H9 (cell line): ENCODE measurements at regions not wholly inside any gene's neighbourhood (a gene's known extent, or its start where the extent isn't known, plus 50 kb on each side); places are given as distances from the start of the nearest gene placed in this dataset.
A peak's percentile ranks its signal among the peaks of the same experiment; 100 is the strongest.

ENCODE experiments used
- DNase-seq: peaks from one replicate; pipeline ENCODE4 v3.0.0-alpha.2; 2017
- H2AFZ ChIP-seq: one replicate; pipeline ENCODE4 v1.6.1; 2013; ENCODE audit warnings: mild to moderate bottlenecking, low read length, control low read depth, moderate library complexity
- H2AK5ac ChIP-seq: 2 replicates; pipeline ENCODE4 v1.6.1; 2013; ENCODE audit warnings: low read length, control low read depth, mixed read lengths; ENCODE audit not compliant: insufficient read length
- H2BK120ac ChIP-seq: one replicate; pipeline ENCODE4 v1.6.1; 2013; ENCODE audit warnings: low read depth, mild to moderate bottlenecking, low read length, control low read depth, inconsistent platforms; ENCODE audit not compliant: poor library complexity, severe bottlenecking
- H2BK12ac ChIP-seq: 2 replicates; pipeline ENCODE4 v1.6.1; 2013; ENCODE audit warnings: low read length, control low read depth, mixed read lengths, low read depth; ENCODE audit not compliant: insufficient read length
- H2BK15ac ChIP-seq: 2 replicates; pipeline ENCODE4 v1.6.1; 2013; ENCODE audit warnings: low read depth, low read length, control low read depth
- H2BK20ac ChIP-seq: one replicate; pipeline ENCODE4 v1.6.1; 2013; ENCODE audit warnings: low read depth, mild to moderate bottlenecking, low read length, control low read depth, inconsistent platforms; ENCODE audit not compliant: poor library complexity, severe bottlenecking
- H2BK5ac ChIP-seq: 2 replicates; pipeline ENCODE4 v1.6.1; 2013; ENCODE audit warnings: low read length, control low read depth, mixed read lengths; ENCODE audit not compliant: insufficient read length
- H3K14ac ChIP-seq: 2 replicates; pipeline ENCODE4 v1.6.1; 2013; ENCODE audit warnings: low read length, control low read depth; ENCODE audit not compliant: insufficient read depth
- H3K18ac ChIP-seq: 2 replicates; pipeline ENCODE4 v1.6.1; 2013; ENCODE audit warnings: low read depth, mild to moderate bottlenecking, mixed read lengths, low read length, control low read depth; ENCODE audit not compliant: insufficient read length
- H3K23ac ChIP-seq: 2 replicates; pipeline ENCODE4 v1.6.1; 2013; ENCODE audit warnings: low read length, control low read depth, mixed read lengths, low read depth; ENCODE audit not compliant: insufficient read length
- H3K23me2 ChIP-seq: 2 replicates; pipeline ENCODE4 v1.6.1; 2013; ENCODE audit warnings: low read depth, mild to moderate bottlenecking, mixed read lengths, low read length, control low read depth; ENCODE audit not compliant: insufficient read length, poor library complexity, severe bottlenecking
- H3K27ac ChIP-seq: 2 replicates; pipeline ENCODE4 v1.5.1; 2013; ENCODE audit warnings: low read length, control low read depth, mixed read lengths, low read depth; ENCODE audit not compliant: insufficient read length
- H3K27me3 ChIP-seq: 2 replicates; pipeline ENCODE4 v1.6.1; 2013; ENCODE audit warnings: low read length, control low read depth, inconsistent platforms; ENCODE audit not compliant: insufficient read depth
- H3K4ac ChIP-seq: 2 replicates; pipeline ENCODE4 v1.6.1; 2013; ENCODE audit warnings: low read depth, mild to moderate bottlenecking, control low read depth, inconsistent platforms, low read length, moderate library complexity
- H3K4me1 ChIP-seq: 2 replicates; pipeline ENCODE4 v1.6.1; 2013; ENCODE audit warnings: low read length, control low read depth, inconsistent platforms; ENCODE audit not compliant: insufficient read depth
- H3K4me2 ChIP-seq: 2 replicates; pipeline ENCODE4 v1.6.1; 2013; ENCODE audit warnings: low read length, control low read depth, mixed read lengths; ENCODE audit not compliant: insufficient read length, insufficient read depth
- H3K56ac ChIP-seq: 2 replicates; pipeline ENCODE4 v1.6.1; 2013; ENCODE audit warnings: low read depth, mild to moderate bottlenecking, mixed read lengths, low read length, control low read depth; ENCODE audit not compliant: insufficient read length
- H3K79me1 ChIP-seq: 2 replicates; pipeline ENCODE4 v1.6.1; 2013; ENCODE audit warnings: low read depth, mild to moderate bottlenecking, moderate library complexity, low read length, control low read depth, inconsistent platforms; ENCODE audit not compliant: insufficient read depth, poor library complexity, severe bottlenecking
- H3K79me2 ChIP-seq: 2 replicates; pipeline ENCODE4 v1.6.1; 2013; ENCODE audit warnings: low read length, control low read depth, inconsistent platforms; ENCODE audit not compliant: insufficient read depth
- H3K9ac ChIP-seq: 2 replicates; pipeline ENCODE4 v1.6.1; 2013; ENCODE audit warnings: low read length, control low read depth, mixed read lengths; ENCODE audit not compliant: insufficient read length; ENCODE audit errors: extremely low read depth
- H3K9me3 ChIP-seq: one replicate; pipeline ENCODE4 v1.6.1; 2013; ENCODE audit warnings: low read depth, low read length, inconsistent platforms; ENCODE audit not compliant: control insufficient read depth
- H3T11ph ChIP-seq: one replicate; pipeline ENCODE4 v1.6.1; 2013; ENCODE audit warnings: mild to moderate bottlenecking, low read length, control low read depth, inconsistent platforms
- H4K20me1 ChIP-seq: one replicate; pipeline ENCODE4 v1.6.1; 2013; ENCODE audit not compliant: control insufficient read depth, insufficient read length, insufficient read depth
- H4K5ac ChIP-seq: 2 replicates; pipeline ENCODE4 v1.6.1; 2013; ENCODE audit warnings: low read depth, mild to moderate bottlenecking, mixed read lengths, low read length, control low read depth; ENCODE audit not compliant: insufficient read length
- H4K8ac ChIP-seq: replicated peaks from 2 replicates; pipeline ENCODE4 v1.6.1; 2013; ENCODE audit warnings: low read length, control low read depth, mixed read lengths, low read depth; ENCODE audit not compliant: insufficient read length
- H4K91ac ChIP-seq: 2 replicates; pipeline ENCODE4 v1.6.1; 2013; ENCODE audit warnings: low read depth, mild to moderate bottlenecking, moderate library complexity, mixed read lengths, low read length, control low read depth; ENCODE audit not compliant: insufficient read length
- H3K27ac Mint-ChIP-seq, 3 experiments: 2 replicates in 2 of 3; 3 replicates in 1 of 3; pipeline ENCODE4 v1.8.0; 2020 to 2021; ENCODE audit warnings: mixed read lengths in 3 of 3, mild to moderate bottlenecking in 1 of 3, moderate library complexity in 1 of 3
- H3K27me3 Mint-ChIP-seq: 2 replicates; pipeline ENCODE4 v1.8.0; 2021; ENCODE audit warnings: low read depth, mild to moderate bottlenecking, moderate library complexity, mixed read lengths
- H3K36me3 Mint-ChIP-seq, 3 experiments: 2 replicates in 2 of 3; 3 replicates in 1 of 3; pipeline ENCODE4 v1.8.0; 2020 to 2021; ENCODE audit warnings: low read depth in 3 of 3, mixed read lengths in 3 of 3; ENCODE audit not compliant: insufficient read depth in 1 of 3
- H3K4me1 Mint-ChIP-seq, 2 experiments: 2 replicates each; pipeline ENCODE4 v1.8.0; 2020; ENCODE audit warnings: mixed read lengths in 2 of 2
- H3K4me3 Mint-ChIP-seq, 2 experiments: 2 replicates in 1 of 2; 3 replicates in 1 of 2; pipeline ENCODE4 v1.8.0; 2020 to 2021; ENCODE audit warnings: mild to moderate bottlenecking in 2 of 2, mixed read lengths in 2 of 2, moderate library complexity in 1 of 2
- H3K9me3 Mint-ChIP-seq, 2 experiments: 2 replicates in 1 of 2; 3 replicates in 1 of 2; pipeline ENCODE4 v1.8.0; 2020; ENCODE audit warnings: mild to moderate bottlenecking in 2 of 2, mixed read lengths in 2 of 2, moderate library complexity in 1 of 2
- CTCF ChIP-seq: fragments of 200-600 bp; sonication (generic); conservative IDR thresholded peaks from 3 replicates; pipeline ENCODE4 v1.8.0; 2021; ENCODE audit warnings: antibody characterized with exemption, mild to moderate bottlenecking
- WGBS: extraction: QIAGEN DNeasy Blood & Tissue Kit; methylation state at CpG from one replicate; pipeline ENCODE4 v1.1.7; 2013; ENCODE audit warnings: missing lambda C conversion rate, low lambda C conversion rate, mixed read lengths; ENCODE audit not compliant: insufficient read length; ENCODE audit errors: extremely low coverage; 5-methylcytosine and 5-hydroxymethylcytosine counted together

- no peak overlapping the region for H3K4ac ChIP-seq
- no peaks in the 10 kb centered on the region for H3K4me1 ChIP-seq
- peaks cover 5 to 8% of the 10 kb centered on the region in 2 experiments; a peak in 4 of 5 replicates for H3K9me3 Mint-ChIP-seq
- peaks cover 21 to 26% of the 10 kb centered on the region in 2 experiments for H3K4me1 Mint-ChIP-seq
- no CpG with 5 or more reads among the region's 3 CpGs for WGBS
- H3K27ac ChIP-seq: no peak overlapping the region
- no peak overlapping the region for H3K14ac ChIP-seq
- no peak overlapping the region for H2BK12ac ChIP-seq
- no peak overlapping the region for H3K23ac ChIP-seq
- H3K4me2 ChIP-seq: no peak overlapping the region
- H3K9ac ChIP-seq: no peak overlapping the region
- no peak for TF ChIP-seq CTCF
- H3K56ac ChIP-seq: no peak overlapping the region
- no peak overlapping the region for H4K91ac ChIP-seq
- DNase-seq: no peak
- H3K9me3 ChIP-seq: no peaks in the 10 kb centered on the region
- no peaks in the 10 kb centered on the region for H4K20me1 ChIP-seq
- H2BK5ac ChIP-seq: no peak overlapping the region
- no peak overlapping the region for H2BK15ac ChIP-seq
- no peak overlapping the region for H4K8ac ChIP-seq
- H3K27me3 Mint-ChIP-seq: no peaks in the 10 kb centered on the region
- H2AK5ac ChIP-seq: no peak overlapping the region
- H2BK120ac ChIP-seq: no peak overlapping the region
- no peaks in the 10 kb centered on the region for H3K79me1 ChIP-seq
- no peaks in the 10 kb centered on the region for H3K23me2 ChIP-seq
- H3K36me3 Mint-ChIP-seq: no peaks in the 10 kb centered on the region
- no peak overlapping the region for H2BK20ac ChIP-seq
- 0 out of 7 replicates have a peak overlapping the region, but pooled peaks of 1 of the 3 experiments have one; percentile 65 for H3K27ac Mint-ChIP-seq
- no peaks in the 10 kb centered on the region for H3K27me3 ChIP-seq
- H3K4me3 Mint-ChIP-seq: no peak overlapping the region
- H3K79me2 ChIP-seq: no peaks in the 10 kb centered on the region
- no peak overlapping the region for H4K5ac ChIP-seq
- H2AFZ ChIP-seq: no peak overlapping the region
- H3T11ph ChIP-seq: no peak overlapping the region
- H3K18ac ChIP-seq: no peak overlapping the region
Measured at GRCh38 chr2:75960472-75961009, 249.8 kb upstream of the GCFC2 start.
